CD4-positive, alpha-beta T cell treated with Interleukin-17A for 4 hours (primary cell): ENCODE measurements at regions not wholly inside any gene's neighbourhood (a gene's known extent, or its start where the extent isn't known, plus 50 kb on each side); places are given as distances from the start of the nearest gene placed in this dataset.
"Not testable (repeated sequence)": the region's sequence is repeated elsewhere in the genome, so short reads cannot be mapped to it uniquely, and the experiment has no call there.

ENCODE experiments used
- DNase-seq: peaks from one replicate; pipeline ENCODE4 v3.0.0-alpha.2; 2020; ENCODE audit warnings: mixed read lengths

- DNase-seq, result peak; percentile 19
These were observed 51.1 kb upstream of the PPP2R3B start for GRCh38 chrX:437661-438390.

GRCh38 chrX:439241-439640 is 52.5 kb upstream of the PPP2R3B start:
- DNase-seq, result no peak

- DNase-seq, result no peak
These were observed 53.0 kb upstream of the PPP2R3B start for GRCh38 chrX:439719-440118.

DNA sequence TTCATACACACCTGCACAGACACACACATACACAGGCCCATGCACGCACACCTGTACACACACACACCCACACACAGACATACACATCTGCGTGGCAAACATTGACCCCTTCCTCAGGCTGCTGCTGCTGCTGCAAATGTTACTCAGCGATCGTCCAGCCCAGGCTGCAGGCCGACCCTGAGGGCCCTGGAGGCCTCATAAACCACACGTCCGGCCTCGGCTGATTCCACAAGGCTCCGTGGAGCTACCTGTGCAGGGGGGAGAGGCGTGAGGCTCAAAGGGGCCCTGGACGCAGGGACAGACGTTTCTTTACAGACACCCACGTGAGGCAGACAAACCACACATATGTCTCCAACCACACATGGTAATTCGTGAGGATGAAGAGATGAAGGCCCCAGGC is 53.9 kb upstream of the PPP2R3B start:
- DNase-seq, result no peak

- DNase-seq, result no peak
These were observed 57.0 kb upstream of the PPP2R3B start for GRCh38 chrX:443536-444210.

- DNase-seq, result no peak
These were observed 57.6 kb upstream of the PPP2R3B start for GRCh38 chrX:444305-444704.

- no peak for DNase-seq
These were observed 59.0 kb upstream of the PPP2R3B start for GRCh38 chrX:445727-446126.

DNA sequence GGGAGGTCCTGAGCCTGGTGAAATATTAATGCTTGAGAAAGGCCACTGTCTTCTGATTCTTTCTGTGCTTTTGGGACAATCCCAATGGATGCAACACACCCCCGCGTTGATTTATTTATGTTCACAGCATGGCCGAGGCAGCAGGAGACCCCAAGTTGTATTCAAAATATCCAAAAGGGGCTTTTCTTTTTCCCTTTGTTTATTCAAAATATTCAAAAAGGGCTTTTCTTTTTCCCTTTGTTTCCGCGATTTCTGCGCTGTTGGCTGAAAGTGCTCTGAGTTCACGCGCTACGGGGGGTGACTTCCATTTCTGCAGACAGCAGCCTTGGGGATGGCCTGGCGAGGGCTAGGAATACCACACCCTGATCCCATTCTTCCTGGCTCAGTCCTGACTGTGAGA is 59.5 kb upstream of the PPP2R3B start:
- no peak for DNase-seq

DNA sequence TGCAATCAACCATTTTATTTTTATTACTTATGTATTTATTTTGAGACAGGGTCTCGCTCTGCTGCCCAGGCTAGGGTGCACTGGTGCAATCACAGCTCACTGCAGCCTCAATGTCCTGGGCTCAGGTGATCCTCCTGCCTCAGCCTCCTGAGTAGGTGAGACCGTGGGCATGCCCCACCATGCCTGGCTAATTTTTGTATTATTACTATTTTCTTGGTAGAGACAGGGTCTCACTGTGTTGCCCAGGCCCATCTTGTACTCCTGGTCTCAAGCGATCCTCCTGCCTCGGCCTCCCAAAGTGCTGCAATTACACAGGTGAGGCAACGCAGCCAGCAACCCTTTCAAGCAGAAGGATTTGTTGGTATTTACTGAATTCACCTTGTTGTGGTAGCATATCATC is 60.3 kb upstream of the PPP2R3B start:
- no peak for DNase-seq

DNA sequence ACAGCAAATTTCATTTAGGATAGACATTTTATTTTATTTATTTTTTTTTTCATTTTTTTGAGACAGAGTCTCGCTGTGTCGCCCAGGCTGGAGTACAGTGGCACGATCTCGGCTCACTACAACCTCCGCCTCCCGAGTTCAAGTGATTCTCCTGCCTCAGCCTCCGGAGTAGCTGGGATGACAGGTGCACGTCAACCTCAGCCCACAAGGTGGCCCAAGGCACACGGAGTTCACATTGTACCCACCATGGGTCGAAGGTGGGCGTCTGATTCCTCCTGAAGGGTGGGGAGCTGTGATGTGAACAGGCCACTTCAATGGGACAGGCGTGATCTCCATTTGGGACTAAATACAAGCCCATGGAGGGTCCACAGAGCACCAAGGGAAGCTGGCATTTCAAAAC is 65.0 kb upstream of the PPP2R3B start:
- DNase-seq, result not testable (repeated sequence)

- no peak for DNase-seq
These were observed 65.9 kb upstream of the PPP2R3B start for GRCh38 chrX:452598-452997.

DNA sequence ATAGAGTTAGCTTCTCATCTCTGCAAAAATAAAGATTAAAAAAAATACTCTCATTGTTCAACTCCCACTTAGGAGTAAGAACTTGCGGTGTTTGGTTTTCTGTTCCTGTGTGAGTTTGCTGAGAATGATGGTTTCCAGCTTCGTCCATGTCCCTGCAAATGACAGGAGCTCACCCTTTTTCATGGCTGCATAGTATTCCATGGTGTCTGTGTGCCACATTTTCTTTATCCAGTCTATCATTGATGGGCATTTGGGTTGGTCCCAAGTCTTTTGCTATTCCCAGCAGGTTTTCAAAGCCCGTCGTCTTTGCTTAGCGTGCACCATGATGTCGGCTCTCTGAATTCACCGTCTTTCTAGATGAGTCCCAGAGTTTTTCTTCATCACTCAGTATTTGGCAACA is 67.8 kb upstream of the PPP2R3B start:
- DNase-seq, result not testable (repeated sequence)

- no peak for DNase-seq
These were observed 68.5 kb upstream of the PPP2R3B start for GRCh38 chrX:455199-455598.

DNA sequence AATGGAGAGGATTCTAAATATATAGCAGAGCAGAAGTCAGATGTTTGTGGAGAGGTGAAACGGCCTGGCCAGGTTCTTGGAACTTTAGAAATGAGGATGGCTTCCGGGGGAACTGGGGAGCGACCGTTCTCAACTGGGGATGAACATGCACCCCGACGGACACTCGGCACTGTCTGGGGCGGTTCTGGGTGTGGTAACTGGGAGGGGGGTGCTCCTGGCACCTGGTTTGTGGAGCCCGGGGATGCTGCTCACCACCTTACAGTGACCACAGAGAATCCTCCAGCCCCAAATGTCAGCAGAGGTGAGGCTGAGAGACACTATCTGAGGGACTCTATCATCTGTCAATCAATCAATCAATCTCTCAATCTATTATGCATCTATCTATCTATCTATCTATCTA is 69.0 kb upstream of the PPP2R3B start:
- no peak for DNase-seq

DNA sequence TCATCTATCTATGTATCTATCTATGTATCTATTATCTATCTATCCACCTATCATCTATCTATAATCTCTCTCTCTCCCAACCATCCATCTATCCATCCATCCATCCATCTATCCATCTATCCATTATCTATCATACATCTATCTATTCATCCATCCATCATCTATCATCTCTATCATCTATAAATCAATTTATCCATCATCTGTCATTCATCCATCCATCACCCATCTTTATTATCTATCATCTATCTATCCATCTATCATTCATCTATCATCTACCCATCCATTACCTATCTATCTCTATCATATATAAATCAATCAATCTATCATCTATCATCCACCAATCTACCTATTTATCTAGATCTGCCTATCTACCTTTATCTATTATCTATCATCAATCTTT is 69.4 kb upstream of the PPP2R3B start:
- DNase-seq, result no peak

DNA sequence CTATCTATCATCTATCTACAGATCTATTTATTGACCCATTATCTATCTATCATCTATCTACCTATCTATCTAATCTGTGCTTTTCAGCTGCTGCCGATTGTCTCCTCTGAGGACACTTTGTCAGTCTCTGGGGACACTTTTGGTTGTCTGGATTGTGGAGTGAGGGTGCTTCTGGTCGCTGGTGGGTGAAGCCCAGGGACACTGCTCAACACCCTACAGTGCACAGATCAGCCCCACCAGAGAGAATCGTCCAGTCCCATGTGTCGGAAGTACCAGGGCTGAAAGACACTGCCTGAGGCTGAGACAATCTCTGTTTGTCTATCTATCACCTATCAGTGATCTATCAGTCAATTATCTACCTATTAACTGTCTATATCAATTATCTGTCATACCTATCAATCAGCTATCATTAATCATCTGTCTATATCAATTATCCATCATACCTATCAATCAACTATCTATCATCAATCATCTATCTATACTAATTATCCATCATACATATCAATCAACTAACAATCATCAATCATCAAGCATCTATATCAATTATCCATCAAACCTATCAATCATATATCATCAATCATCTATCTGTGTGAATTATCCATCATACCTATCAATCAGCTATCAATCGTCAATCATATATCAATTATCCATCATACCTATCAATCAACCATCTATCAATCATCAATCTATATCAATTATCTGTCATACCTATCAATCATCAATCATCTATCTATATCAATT is 70.0 kb upstream of the PPP2R3B start:
- DNase-seq, result no peak

GRCh38 chrX:457292-457679 is 70.6 kb upstream of the PPP2R3B start:
- DNase-seq, result no peak

- no peak for DNase-seq
These were observed 71.9 kb upstream of the PPP2R3B start for GRCh38 chrX:458631-459061.

DNA sequence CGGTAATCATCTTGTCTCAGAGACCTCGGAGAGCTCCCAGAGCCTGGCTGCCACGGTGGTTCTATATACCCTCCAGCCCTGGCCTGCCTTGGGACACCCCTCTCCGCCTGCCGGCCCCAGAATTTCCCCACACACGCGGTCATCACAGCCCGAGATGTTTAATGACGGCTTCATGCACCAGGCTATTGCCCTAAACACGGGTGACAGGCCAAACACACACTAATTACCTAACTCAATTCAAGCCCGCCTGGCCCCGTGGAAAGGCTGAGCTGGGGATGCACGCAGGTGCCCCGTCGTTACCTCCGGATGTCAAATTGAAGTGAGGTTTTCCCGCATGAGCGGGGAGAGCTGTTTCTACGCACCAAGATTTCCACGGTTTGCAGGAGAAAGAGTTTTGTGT is 72.9 kb upstream of the PPP2R3B start:
- DNase-seq, result no peak

GRCh38 chrX:460116-460515 is 73.4 kb upstream of the PPP2R3B start:
- no peak for DNase-seq

DNA sequence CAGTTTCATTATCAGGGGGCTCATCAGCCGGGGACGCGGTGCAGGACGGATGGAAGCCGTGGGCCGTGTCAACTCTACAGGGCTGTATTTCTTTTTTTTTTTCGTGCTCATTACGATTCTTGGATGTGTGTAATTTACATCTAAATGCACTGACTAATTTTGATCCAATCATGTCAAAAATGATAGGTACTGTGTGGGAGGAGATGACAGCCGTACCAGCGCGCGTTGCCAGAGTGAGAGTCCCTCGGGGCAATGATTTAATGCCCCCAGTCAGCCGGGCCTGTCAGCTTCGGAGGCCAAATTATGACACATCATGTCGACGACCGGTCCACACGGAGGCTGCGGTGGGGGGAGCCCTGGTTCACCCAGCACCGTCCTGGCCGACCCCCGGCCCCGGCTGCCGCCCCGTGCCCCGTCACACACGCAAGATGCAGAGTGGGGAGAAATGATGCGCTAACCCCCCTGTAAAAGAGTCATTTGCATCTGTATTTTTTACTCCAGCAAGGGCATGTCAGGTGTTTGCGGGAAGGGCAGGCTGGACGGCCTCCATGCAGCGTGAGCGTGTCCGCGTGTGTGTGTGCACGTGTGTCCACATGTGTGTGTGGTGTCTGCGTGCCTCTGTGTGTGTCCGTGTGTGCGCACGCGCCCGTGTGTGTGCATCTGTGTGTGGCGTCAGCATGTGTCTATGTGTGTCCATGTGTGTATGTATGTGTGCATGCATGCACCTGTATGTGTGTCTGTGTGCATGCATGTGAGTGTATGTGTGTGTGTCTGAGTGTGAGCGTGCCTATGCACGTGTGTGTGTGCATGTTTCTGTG is 74.3 kb upstream of the PPP2R3B start:
- DNase-seq, result no peak

DNA sequence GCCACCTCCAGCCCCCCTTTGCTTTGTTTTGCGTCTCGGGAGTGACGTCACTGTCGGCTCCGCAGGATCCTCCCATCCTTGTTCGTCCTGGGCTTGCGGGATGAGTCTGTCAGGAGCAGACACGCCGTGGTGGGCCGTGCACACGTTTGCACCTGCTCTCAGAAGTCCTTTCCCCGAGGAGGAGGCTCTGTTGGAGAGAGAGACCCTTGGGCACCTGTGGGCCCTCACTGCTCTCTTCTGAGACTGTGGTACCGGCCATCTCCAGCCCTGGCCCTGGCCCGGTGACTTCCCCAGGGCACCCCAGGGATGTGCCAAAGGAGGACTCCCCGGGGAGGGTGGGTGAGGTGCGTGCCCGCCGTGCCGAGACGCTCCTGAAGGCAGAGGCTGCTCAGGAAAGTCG is 76.1 kb upstream of the PPP2R3B start:
- DNase-seq, result no peak
